ENCODE measurements at regions not wholly inside any gene's neighbourhood (a gene's known extent, or its start where the extent isn't known, plus 50 kb on each side); places are given as distances from the start of the nearest gene placed in this dataset.
"Not testable (repeated sequence)": the region's sequence is repeated elsewhere in the genome, so short reads cannot be mapped to it uniquely, and the experiment has no call there.

- DNase-seq (ENCODE audit: insufficient read length, low spot score) (no peak), FAIRE-seq (no peak)
- TF ChIP-seq CTCF (IDR thresholded peaks at IDR 0.05; ENCODE audit: insufficient read depth, missing control alignments), result no peak
Observed at GRCh38 chr10:37733822-37734221, 123.6 kb downstream of the ZNF248 start.

- TF ChIP-seq CTCF (IDR thresholded peaks at IDR 0.05; ENCODE audit: insufficient read depth, missing control alignments), result no peak
- no peak for DNase-seq (ENCODE audit: insufficient read length, low spot score)
Observed at GRCh38 chr10:37732685-37733084, 124.7 kb downstream of the ZNF248 start.

GRCh38 chr10:37728830-37729229, 128.6 kb downstream of the ZNF248 start:
- no peak for TF ChIP-seq CTCF (IDR thresholded peaks at IDR 0.05; ENCODE audit: insufficient read depth, missing control alignments)
- DNase-seq (ENCODE audit: insufficient read length, low spot score) (no peak), FAIRE-seq (no peak)

More at GRCh38 chr10:37732685-37733084, 124.7 kb downstream of the ZNF248 start:
- no peak for FAIRE-seq

GRCh38 chr10:37727491-37728352, 129.7 kb downstream of the ZNF248 start:
- DNase-seq (ENCODE audit: insufficient read length, low spot score) (no peak), FAIRE-seq (no peak)
- no peak for TF ChIP-seq CTCF (IDR thresholded peaks at IDR 0.05; ENCODE audit: insufficient read depth, missing control alignments)

- DNase-seq (ENCODE audit: insufficient read length, low spot score), result no peak
- TF ChIP-seq CTCF (IDR thresholded peaks at IDR 0.05; ENCODE audit: insufficient read depth, missing control alignments), result no peak
- no peak for FAIRE-seq
Observed at GRCh38 chr10:37721100-37721499, 136.3 kb downstream of the ZNF248 start.

- not testable (repeated sequence) for DNase-seq (ENCODE audit: insufficient read length, low spot score); FAIRE-seq
Observed at GRCh38 chr10:37718060-37718459, 139.3 kb downstream of the ZNF248 start.

GRCh38 chr10:37713642-37714041, 143.8 kb downstream of the ZNF248 start:
- DNase-seq (ENCODE audit: insufficient read length, low spot score), result no peak
- no peak for TF ChIP-seq CTCF (IDR thresholded peaks at IDR 0.05; ENCODE audit: insufficient read depth, missing control alignments)
- FAIRE-seq, result no peak

Data from D721Med (cell line).